IPS-18c (cell line): ENCODE measurements at regions not wholly inside any gene's neighbourhood (a gene's known extent, or its start where the extent isn't known, plus 50 kb on each side); places are given as distances from the start of the nearest gene placed in this dataset.
A peak's percentile ranks its signal among the peaks of the same experiment; 100 is the strongest.

Experiments used
- H3K4me3 ChIP-seq: 2 replicates; pipeline ENCODE4 v1.7.0; 2013; ENCODE audit warnings: low read depth, mild to moderate bottlenecking, low read length, moderate library complexity; ENCODE audit not compliant: insufficient read depth
- H3K9me3 ChIP-seq: one replicate; pipeline ENCODE4 v1.6.1; 2013; ENCODE audit warnings: mild to moderate bottlenecking, low read length, moderate library complexity; ENCODE audit not compliant: control insufficient read depth, insufficient read depth

GRCh38 chr3:24764236-24764915, 269.7 kb upstream of the THRB start:
- H3K4me3 ChIP-seq: no peak overlapping the region
- no peaks in the 10 kb centered on the region for H3K9me3 ChIP-seq

GRCh38 chr3:24765399-24765798, 270.7 kb upstream of the THRB start:
- Histone ChIP-seq H3K9me3 (no peaks in the 10 kb centered on the region), H3K4me3 (no peak overlapping the region)

GRCh38 chr3:24769918-24770317, 275.3 kb upstream of the THRB start:
- H3K4me3 ChIP-seq: no peak overlapping the region
- no peaks in the 10 kb centered on the region for H3K9me3 ChIP-seq

- peaks cover 2% of the 10 kb centered on the region for H3K9me3 ChIP-seq
- H3K4me3 ChIP-seq: no peak overlapping the region
These were observed 279.1 kb upstream of the THRB start for GRCh38 chr3:24773798-24774197.

- Histone ChIP-seq H3K4me3 (no peak overlapping the region), H3K9me3 (no peaks in the 10 kb centered on the region)
These were observed 286.3 kb upstream of the THRB start for GRCh38 chr3:24780991-24781390.

- Histone ChIP-seq H3K4me3 (no peak overlapping the region), H3K9me3 (no peaks in the 10 kb centered on the region)
These were observed 286.8 kb upstream of the THRB start for GRCh38 chr3:24781454-24781853.

GRCh38 chr3:24793896-24794295, 299.2 kb upstream of the THRB start:
- Histone ChIP-seq H3K9me3 (no peaks in the 10 kb centered on the region), H3K4me3 (no peak overlapping the region)

- H3K9me3 ChIP-seq: no peaks in the 10 kb centered on the region
- no peak overlapping the region for H3K4me3 ChIP-seq
These were observed 308.0 kb upstream of the THRB start for GRCh38 chr3:24802614-24803013.

GRCh38 chr3:24804095-24804494, 309.4 kb upstream of the THRB start:
- Histone ChIP-seq H3K9me3 (no peaks in the 10 kb centered on the region), H3K4me3 (no peak overlapping the region)

- Histone ChIP-seq H3K9me3 (no peaks in the 10 kb centered on the region), H3K4me3 (no peak overlapping the region)
These were observed 316.2 kb upstream of the THRB start for GRCh38 chr3:24810881-24811280.

- no peaks in the 10 kb centered on the region for H3K9me3 ChIP-seq
- no peak overlapping the region for H3K4me3 ChIP-seq
These were observed 317.5 kb upstream of the THRB start for GRCh38 chr3:24812116-24812515.

GRCh38 chr3:24818055-24818454, 323.4 kb upstream of the THRB start:
- no peak overlapping the region for H3K4me3 ChIP-seq
- no peaks in the 10 kb centered on the region for H3K9me3 ChIP-seq

- no peaks in the 10 kb centered on the region for H3K9me3 ChIP-seq
- H3K4me3 ChIP-seq: no peak overlapping the region
These were observed 333.4 kb upstream of the THRB start for GRCh38 chr3:24828011-24828410.

GRCh38 chr3:24828551-24828950, 333.9 kb upstream of the THRB start:
- Histone ChIP-seq H3K4me3 (peak overlapping the region; percentile 63; the same call in 1 of the 2 replicates), H3K9me3 (no peaks in the 10 kb centered on the region)

- peak overlapping the region; percentile 63 for H3K4me3 ChIP-seq
- no peaks in the 10 kb centered on the region for H3K9me3 ChIP-seq
These were observed 334.4 kb upstream of the THRB start for GRCh38 chr3:24829011-24829581.

GRCh38 chr3:24829629-24830229, 335.1 kb upstream of the THRB start:
- no peaks in the 10 kb centered on the region for H3K9me3 ChIP-seq
- H3K4me3 ChIP-seq: peak overlapping the region; percentile 63

GRCh38 chr3:24830230-24831152, 335.8 kb upstream of the THRB start:
- Histone ChIP-seq H3K9me3 (no peaks in the 10 kb centered on the region), H3K4me3 (peak overlapping the region; percentile 63)

GRCh38 chr3:24831221-24831620, 336.6 kb upstream of the THRB start:
- H3K4me3 ChIP-seq: no peak overlapping the region

More at GRCh38 chr3:24831221-24831620, 336.6 kb upstream of the THRB start:
- H3K9me3 ChIP-seq: no peaks in the 10 kb centered on the region
